ENCODE measurements at regions not wholly inside any gene's neighbourhood (a gene's known extent, or its start where the extent isn't known, plus 50 kb on each side); places are given as distances from the start of the nearest gene placed in this dataset.

DNA sequence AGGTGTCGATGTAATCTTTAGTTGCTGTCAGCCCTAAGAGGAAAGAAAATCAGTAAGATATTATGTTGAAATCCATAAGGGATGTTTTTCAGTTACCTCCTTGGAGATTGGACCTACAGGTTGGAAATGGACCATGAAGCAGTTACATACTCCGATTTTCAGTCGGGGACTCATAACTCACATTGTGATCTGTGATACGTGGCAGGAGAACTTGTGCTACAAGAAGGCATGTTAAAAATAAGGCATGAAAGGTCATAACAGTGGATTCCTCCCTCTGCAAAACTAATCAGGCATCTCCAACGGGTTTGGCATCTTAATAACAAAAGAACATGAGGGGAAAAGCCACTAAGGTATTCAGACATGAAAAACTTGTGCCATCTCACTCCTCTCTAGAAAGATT is 111.2 kb upstream of the CACHD1 start:
- WGBS (ENCODE audit: insufficient coverage) = no CpG with 5 or more reads among the region's 5 CpGs
- Histone ChIP-seq H3K4me1 (ENCODE audit: control insufficient read depth in 1 of 2, insufficient read depth in 2 of 2, low read length in 2 of 2) (no peaks in the 10 kb centered on the region), H3K9me3 (replicated peaks in 1 of 2; ENCODE audit: control insufficient read depth in 1 of 2, insufficient read depth in 1 of 2, low read length in 2 of 2) (no peaks in the 10 kb centered on the region), H2AFZ (ENCODE audit: insufficient read depth, low read depth, low read length, poor library complexity, severe bottlenecking) (no peak overlapping the region), H3K4me3 (replicated peaks in 1 of 3; ENCODE audit: low read depth in 2 of 3, low read length in 3 of 3) (no peak overlapping the region), H4K20me1 (ENCODE audit: insufficient read depth, low read length) (no peaks in the 10 kb centered on the region), H3K36me3 (replicated peaks in 1 of 2; ENCODE audit: control insufficient read depth in 1 of 2, insufficient read depth in 2 of 2, low read length in 2 of 2) (no peaks in the 10 kb centered on the region), H3K79me2 (ENCODE audit: insufficient read depth, low read length) (no peaks in the 10 kb centered on the region), H3K27me3 (ENCODE audit: control insufficient read depth in 2 of 2, insufficient read depth in 2 of 2, low read length in 2 of 2) (no peaks in the 10 kb centered on the region), H3K4me2 (replicated peaks; ENCODE audit: extremely low read depth, low read length, poor library complexity, severe bottlenecking) (no peak overlapping the region), H3K9ac (ENCODE audit: insufficient read depth, low read length, poor library complexity, severe bottlenecking) (no peak overlapping the region), H3K27ac (ENCODE audit: low read depth in 1 of 2, low read length in 2 of 2) (no peak overlapping the region)
- peaks cover 0 to 3% (median 0%) of the 10 kb centered on the region in 7 donors for H3K9me3 Mint-ChIP-seq
- H3K4me1 Mint-ChIP-seq = no peaks in the 10 kb centered on the region
- no peaks in the 10 kb centered on the region for H3K36me3 Mint-ChIP-seq
- intact Hi-C loops (cut with micrococcal nuclease) = no loop called here
- DNase-seq = no peak
- no peak overlapping the region for H3K4me3 Mint-ChIP-seq
- H3K27me3 Mint-ChIP-seq (ENCODE audit: low read depth in 3 of 3) = peaks cover 1 to 5% (median 4%) of the 10 kb centered on the region in 3 donors
- TF ChIP-seq, protein P1, sequence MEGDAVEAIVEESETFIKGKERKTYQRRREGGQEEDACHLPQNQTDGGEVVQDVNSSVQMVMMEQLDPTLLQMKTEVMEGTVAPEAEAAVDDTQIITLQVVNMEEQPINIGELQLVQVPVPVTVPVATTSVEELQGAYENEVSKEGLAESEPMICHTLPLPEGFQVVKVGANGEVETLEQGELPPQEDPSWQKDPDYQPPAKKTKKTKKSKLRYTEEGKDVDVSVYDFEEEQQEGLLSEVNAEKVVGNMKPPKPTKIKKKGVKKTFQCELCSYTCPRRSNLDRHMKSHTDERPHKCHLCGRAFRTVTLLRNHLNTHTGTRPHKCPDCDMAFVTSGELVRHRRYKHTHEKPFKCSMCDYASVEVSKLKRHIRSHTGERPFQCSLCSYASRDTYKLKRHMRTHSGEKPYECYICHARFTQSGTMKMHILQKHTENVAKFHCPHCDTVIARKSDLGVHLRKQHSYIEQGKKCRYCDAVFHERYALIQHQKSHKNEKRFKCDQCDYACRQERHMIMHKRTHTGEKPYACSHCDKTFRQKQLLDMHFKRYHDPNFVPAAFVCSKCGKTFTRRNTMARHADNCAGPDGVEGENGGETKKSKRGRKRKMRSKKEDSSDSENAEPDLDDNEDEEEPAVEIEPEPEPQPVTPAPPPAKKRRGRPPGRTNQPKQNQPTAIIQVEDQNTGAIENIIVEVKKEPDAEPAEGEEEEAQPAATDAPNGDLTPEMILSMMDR (IDR thresholded peaks at IDR 0.05) = no peak
- H3K27ac Mint-ChIP-seq = no peak overlapping the region

DNA sequence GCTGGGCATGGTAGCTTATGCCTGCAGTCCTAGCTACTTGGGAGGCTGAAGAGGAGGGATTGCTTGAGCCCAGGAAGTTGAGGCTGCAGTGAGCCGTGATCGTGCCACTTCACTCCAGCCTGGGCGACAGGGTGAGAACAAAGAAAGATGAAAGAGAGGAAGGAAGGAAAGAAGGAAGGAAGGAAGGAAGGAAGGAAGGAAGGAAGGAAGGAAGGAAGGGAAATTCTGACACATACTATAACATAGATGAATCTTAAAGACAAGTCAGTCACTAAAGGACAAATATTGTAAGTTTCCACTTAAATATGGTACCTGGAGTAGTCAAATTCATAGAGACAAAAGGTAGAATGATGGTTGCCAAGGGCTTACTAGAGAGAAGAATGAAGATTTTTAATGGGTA is 108.0 kb upstream of the CACHD1 start:
- H3K4me2 ChIP-seq (replicated peaks; ENCODE audit: extremely low read depth, low read length, poor library complexity, severe bottlenecking) = no peak overlapping the region
- H3K27me3 ChIP-seq (ENCODE audit: control insufficient read depth in 2 of 2, insufficient read depth in 2 of 2, low read length in 2 of 2) = no peaks in the 10 kb centered on the region
- Mint-ChIP-seq H3K27me3 (ENCODE audit: low read depth in 3 of 3) (peaks cover 0 to 1% (median 1%) of the 10 kb centered on the region in 3 donors), H3K9me3 (peaks cover 0 to 1% (median 0%) of the 10 kb centered on the region in 7 donors), H3K27ac (no peak overlapping the region), H3K36me3 (no peaks in the 10 kb centered on the region), H3K4me3 (no peak overlapping the region), H3K4me1 (no peaks in the 10 kb centered on the region)
- H4K20me1 ChIP-seq (ENCODE audit: insufficient read depth, low read length) = no peaks in the 10 kb centered on the region
- no CpG with 5 or more reads among the region's 3 CpGs for WGBS (ENCODE audit: insufficient coverage)
- no peaks in the 10 kb centered on the region for H3K9me3 ChIP-seq (replicated peaks in 1 of 2; ENCODE audit: control insufficient read depth in 1 of 2, insufficient read depth in 1 of 2, low read length in 2 of 2)
- no peak overlapping the region for H3K4me3 ChIP-seq (replicated peaks in 1 of 3; ENCODE audit: low read depth in 2 of 3, low read length in 3 of 3)
- H2AFZ ChIP-seq (ENCODE audit: insufficient read depth, low read depth, low read length, poor library complexity, severe bottlenecking) = no peak overlapping the region
- no peak overlapping the region for H3K9ac ChIP-seq (ENCODE audit: insufficient read depth, low read length, poor library complexity, severe bottlenecking)
- no peak for DNase-seq
- no peak overlapping the region for H3K27ac ChIP-seq (ENCODE audit: low read depth in 1 of 2, low read length in 2 of 2)
- intact Hi-C loops (cut with micrococcal nuclease) = no loop called here
- H3K4me1 ChIP-seq (ENCODE audit: control insufficient read depth in 1 of 2, insufficient read depth in 2 of 2, low read length in 2 of 2) = no peaks in the 10 kb centered on the region
- TF ChIP-seq, protein P1 (IDR thresholded peaks at IDR 0.05) = no peak
- H3K36me3 ChIP-seq (replicated peaks in 1 of 2; ENCODE audit: control insufficient read depth in 1 of 2, insufficient read depth in 2 of 2, low read length in 2 of 2) = no peaks in the 10 kb centered on the region
- no peaks in the 10 kb centered on the region for H3K79me2 ChIP-seq (ENCODE audit: insufficient read depth, low read length)
